GM19372 (cell line): ENCODE measurements at regions not wholly inside any gene's neighbourhood (a gene's known extent, or its start where the extent isn't known, plus 50 kb on each side); places are given as distances from the start of the nearest gene placed in this dataset.
"Not testable (repeated sequence)": the region's sequence is repeated elsewhere in the genome, so short reads cannot be mapped to it uniquely, and the experiment has no call there.

Source experiments
- ATAC-seq: cut with Tn5 transposase; IDR thresholded peaks from one replicate; pipeline ENCODE4 v1.9.1; 2021; ENCODE audit warnings: mild to moderate bottlenecking, low read depth, moderate library complexity; ENCODE audit not compliant: unreplicated experiment

DNA sequence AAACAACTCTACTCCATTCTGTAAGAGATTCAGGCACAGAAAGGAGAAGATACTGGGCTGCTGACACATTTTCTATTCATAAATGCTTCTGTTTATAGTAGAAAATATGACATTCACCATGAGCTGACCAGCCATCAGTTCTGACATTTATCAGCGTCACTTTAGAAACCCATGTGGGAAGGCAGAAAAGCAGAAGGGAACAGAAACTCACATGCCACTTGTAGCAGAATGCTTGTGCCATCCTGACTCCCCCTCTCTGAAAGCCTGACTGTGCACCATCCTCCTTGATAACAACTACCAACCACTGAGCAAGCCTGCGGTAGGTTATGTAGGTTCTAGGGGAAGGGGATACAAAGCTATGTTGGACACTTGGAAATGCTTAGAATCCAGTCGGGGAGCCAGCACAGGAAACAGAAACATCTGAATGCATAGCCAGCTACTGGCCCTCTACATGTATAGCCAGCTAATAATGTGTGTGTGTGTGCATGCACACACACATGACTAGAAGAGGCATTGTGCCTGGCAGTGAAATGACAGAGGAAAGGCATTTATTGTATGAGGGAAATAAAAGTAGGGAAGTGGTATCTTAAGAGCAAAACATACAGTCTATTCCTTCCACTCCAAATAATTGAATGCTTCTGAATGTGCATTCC is 104.3 kb downstream of the SPDYE17 start:
- ATAC-seq: not testable (repeated sequence)

DNA sequence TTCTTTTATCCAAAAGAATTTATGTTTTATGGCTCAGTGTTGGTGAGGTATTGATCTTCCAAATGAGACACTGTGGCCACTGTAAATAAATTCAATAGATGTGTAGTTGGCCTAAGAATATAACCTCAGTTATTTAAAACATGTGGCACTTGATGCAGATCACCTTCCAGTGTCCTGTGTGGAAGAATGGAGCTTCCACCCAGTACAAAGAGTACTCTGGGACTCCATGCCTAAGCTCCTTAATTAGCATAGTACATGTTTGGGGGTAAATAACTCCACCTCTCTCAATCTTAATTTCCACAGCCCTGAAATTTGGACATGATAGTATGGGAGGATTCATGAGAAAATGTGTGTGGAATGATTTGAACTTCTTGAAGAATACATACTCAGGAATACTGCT is 105.7 kb downstream of the SPDYE17 start:
- ATAC-seq: not testable (repeated sequence)

DNA sequence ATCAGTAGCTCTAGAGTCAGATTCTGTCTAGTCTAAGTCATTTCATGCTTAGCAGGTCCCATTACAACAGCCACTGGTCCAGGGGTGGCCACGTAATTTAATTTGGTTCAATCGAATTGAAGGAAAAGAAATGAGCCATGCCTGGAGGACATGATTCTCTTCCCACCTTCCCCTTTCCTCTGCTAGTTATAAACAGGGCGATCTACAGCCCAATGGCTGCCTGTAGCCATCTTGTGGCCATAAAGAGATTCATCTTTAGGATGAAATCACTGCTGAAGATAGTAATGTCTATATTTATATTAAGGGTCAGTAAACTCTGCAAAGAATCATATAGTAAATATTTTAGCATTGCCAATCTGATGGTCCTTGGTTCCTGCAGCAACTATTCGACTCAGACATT is 107.4 kb downstream of the SPDYE17 start:
- ATAC-seq: not testable (repeated sequence)

DNA sequence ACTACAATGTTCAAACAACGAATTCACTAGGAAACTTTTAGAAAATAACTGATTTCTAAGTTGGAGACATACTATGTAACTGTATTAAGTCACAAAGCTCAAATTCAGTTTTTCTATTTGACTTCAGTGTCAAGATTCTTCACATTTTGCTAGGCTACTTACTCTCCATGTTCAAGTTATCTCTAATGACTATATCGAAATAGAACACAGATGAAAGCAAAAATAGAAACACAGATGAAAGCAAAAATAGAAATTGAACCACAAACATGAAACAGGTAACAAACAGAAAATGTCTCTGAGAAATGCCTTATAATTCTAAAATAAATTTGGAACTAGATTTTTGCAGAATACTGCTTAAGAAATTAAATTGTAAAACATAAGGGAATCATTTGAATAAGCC is 113.5 kb downstream of the SPDYE17 start:
- ATAC-seq: not testable (repeated sequence)

DNA sequence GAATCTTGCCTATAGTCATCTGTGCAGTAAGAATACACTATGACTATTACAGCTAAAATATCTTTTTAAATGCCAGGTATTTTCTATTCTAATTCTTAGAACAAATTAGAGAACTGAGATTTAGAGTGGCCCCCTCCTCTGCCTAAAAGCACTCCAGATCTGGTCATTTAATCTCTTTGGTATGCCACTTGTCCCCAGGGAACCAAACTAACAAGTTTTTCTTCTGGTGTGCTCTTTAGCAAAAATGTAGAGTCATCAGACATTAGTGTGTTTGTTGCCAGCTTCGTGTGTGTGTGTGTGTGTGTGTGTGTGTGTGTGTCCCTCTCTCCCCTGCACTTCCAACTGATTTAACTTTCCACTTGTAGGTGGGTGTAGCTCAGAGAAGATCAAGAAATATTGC is 117.8 kb downstream of the SPDYE17 start:
- ATAC-seq: not testable (repeated sequence)

DNA sequence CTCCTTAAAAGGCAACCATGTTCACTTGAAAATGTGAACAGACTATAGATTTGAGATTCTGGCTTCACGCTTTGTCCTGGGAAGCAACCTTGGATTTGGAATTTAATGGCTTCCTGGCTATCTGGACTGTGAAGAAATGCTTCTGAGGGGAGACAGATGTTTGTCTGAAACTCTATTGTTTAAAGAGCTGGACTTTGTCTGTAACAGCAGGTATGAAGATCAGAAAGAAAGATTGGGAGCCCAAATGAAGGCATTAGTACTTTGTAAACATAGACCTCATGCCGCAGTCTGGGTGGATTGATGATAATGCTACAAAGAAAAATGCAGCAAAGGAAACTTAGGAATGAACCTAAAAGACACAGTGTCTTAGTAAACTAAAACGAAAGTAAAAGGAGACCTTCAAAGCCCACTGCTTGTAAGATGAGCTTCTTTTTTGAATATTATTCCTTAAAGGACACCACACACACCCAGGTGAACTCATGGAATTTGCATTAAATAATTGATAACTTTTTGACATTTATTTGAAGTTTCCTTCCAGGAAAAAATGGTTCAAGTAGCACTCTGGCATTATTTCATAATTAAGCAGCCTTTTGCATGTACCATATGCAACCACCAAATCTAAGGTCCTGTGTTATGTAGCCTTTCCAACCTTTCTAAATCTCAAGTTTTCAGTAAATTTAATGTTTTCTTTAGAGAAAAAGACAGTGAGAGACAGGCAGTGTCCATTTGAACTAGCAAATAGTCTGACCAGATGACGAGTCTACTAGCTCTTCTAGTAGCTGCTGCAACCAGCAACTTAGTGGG is 119.9 kb downstream of the SPDYE17 start:
- not testable (repeated sequence) for ATAC-seq

DNA sequence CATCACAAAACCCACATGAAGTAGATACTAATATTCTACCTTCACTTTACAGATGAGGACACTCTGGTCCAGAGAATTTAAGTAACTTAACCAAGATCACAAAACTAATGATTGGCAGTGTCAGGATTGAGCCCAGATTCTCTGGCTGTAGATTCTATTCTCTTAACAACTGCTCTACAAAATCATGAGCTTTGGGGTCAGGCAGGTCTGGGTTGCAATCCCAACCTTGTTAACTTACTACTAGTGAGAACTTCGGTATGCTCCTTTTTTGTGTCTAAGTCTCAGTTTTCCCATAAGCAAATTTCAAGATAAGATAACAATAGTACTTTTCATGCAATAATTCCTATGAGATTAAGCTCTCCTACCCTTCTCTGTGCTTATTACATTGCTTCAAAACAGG is 127.5 kb downstream of the SPDYE17 start:
- ATAC-seq: not testable (repeated sequence)

DNA sequence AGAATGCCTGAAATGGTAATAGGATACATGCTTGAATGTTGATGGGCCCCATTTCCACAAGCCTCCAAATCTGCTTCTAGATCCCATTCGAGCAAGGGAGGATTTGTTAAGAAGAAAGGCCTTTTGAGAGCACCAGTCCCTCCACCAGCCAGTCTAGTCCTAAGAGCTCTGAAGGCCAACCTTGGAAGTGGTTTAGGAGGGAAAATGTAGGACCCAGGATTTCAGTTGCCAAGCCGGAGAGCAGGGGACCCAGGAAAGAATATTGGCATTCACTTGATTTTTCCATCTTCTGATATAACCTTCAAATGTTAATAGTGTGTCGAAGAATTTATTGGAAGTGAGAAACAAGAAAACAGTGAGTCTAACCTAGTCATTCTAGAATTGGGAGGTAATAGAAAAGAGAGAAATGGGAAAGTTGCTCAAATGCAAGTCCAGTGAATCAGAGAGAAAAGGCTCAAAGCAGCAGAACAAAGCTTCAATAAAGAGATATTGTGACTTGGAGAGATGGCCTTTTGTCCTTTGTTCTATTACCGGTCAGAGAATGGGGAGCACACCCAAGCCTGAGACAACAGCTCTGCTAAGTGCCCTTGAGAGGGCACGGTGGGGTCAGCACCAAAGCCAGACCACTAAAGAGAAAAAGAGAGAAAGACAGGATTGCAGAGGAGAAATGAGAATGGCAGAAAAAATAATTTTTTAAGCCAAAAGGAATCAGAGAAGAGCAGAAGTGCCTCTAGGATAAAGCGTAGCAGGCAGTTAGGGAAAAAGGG is 130.0 kb downstream of the SPDYE17 start:
- not testable (repeated sequence) for ATAC-seq

DNA sequence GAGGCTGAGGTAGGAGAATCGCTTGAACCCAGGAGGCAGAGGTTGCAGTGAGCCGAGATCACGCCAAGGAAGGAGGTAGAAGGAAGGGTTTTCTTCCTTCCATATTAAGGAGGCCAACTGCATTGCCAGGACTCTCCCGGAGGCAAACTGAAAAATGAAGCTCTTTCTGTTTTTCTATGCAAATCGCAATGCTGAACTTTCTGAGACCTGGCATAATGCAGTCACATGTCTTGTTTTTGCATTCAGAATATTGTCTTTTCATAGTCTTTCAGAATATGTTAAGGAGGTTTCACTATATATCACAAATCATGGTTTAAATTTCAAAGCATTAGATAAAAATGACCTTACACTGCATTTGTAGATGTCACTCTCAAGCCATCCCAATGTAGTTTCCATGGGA is 133.4 kb downstream of the SPDYE17 start:
- ATAC-seq: not testable (repeated sequence)

DNA sequence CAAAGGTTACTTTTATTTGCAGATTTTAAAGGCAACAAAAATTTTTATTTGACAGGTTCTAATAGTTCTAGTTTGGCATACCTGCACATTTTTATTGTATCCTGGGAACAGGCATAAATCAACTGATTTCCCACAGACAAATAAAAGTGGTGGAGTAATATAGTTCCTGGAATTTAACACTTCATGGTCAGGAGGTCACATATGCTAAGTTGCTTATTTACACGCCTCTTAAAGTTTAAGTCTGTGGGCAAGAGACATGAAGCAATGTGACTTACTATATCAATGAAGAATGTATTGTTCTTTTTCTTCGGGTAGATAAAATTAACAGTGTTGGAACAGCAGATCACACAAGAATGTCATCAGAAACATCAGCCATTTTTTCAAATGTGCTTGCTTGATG is 135.2 kb downstream of the SPDYE17 start:
- ATAC-seq: not testable (repeated sequence)

DNA sequence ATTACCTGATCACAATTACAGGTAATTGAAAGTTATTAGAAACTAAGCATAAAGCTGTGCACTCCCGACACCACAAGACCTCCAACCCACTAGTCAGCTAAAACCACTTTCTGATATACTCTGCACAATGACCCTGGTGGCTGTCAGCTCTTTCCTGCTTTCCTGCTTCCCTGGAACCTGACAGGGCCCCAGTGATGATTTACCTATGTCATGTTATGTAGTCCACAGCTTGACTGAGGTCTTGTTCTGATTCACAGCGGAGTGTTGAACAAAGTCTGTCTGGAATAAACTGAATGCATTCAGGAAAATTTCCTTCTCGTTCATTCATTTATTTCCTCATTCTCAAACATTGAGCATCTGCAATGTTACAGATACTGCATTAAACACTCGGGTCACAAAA is 136.5 kb downstream of the SPDYE17 start:
- ATAC-seq: not testable (repeated sequence)

DNA sequence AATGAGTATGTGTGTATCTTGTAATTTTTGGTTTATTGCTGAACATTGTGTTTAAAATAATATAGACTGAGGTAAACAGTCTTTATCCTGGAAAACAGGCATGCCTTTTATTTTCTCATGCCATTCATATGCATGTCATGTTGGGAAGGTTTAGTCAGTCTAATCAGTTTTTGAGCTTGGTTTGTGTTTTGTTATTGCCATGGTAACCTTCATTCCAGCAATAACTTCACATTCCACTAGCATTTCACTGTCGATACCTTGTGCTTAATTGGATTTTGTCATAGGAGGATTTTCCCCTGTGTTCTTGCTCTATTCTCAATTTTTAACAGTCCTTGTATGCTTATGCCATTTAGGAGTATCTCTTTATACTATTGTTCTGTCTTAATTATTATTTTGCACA is 140.4 kb downstream of the SPDYE17 start:
- ATAC-seq: not testable (repeated sequence)

DNA sequence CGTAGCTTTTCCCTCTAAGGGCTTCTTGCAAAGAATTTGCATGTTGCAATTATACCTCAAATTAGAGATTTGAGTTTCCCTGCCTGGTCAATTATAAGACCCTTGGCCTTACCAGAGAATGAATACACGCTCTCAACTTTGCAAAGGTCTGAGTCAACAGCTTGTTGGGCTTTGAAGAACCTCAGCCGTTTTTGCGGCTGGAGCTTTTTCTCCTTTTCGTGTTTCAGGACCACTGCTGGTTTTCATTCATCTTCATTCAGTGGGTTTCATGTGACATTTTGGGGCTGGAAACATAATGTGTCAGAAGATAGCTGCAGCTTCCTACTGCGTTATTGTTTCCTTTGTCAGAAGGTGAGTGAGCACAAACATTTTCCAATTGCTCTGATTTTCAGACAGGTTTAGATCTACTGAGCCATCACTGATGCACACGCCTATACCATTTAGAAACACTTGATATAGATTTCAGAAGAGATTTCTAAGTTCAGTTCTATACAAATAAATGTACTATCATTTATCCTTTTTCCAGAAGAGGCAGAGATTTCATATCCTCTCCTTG is 152.3 kb downstream of the SPDYE17 start:
- not testable (repeated sequence) for ATAC-seq

DNA sequence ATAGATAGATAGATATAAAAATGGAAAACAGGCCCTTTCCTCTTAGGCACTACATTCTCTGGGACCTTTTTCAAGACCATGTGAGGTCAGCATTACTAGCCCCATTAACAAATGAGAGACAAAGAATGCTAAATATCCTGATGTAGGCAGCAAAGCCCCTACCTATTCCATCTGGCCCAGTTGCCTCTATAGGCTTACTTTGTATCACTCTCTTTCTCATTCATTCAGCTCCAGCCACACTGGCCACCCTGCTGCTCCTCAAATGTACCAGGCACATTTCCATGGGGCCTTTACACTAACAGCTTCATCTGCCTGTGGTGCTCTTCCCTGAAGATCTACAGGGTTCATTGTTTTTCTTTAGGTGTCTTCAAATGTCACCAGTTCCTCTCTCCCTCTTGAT is 156.4 kb downstream of the SPDYE17 start:
- not testable (repeated sequence) for ATAC-seq

DNA sequence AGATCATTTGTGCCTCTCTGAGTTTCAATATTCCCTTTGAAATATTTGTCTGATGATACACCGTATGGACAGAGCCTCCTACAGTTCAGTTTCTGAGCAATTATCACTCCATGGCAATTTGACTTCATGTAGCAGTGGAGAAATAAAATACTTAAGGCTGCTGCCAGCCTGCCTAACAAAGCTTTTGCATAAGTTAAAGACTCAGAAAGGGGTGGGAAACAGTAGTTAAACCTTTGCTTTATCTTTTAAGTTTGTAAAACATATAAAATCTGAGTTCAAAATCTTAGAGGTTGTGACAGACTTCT is 161.7 kb downstream of the SPDYE17 start:
- not testable (repeated sequence) for ATAC-seq

DNA sequence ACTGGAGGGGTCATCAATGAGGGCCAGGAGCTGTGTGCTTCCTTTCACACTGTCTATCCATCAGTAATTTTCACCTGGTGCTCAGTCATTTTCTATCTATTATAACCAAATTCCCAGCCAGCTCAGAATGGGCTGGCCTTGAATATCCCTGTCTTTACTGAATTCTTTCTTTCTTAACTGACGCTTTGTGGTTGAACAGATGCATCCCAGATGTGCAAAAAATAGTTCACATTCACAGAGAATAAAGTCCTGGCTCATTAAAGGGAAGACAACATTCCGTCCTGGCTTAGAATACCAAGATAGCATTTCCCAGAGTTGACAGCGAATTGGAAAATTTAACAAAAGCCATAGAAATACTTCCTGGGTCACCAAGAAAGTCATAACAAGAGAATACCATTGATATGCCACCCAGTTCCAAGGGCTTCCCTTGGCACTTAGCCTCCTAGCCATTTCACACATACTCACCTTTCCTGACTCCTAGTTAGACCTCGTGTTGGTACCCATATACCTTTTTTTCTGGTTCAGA is 164.7 kb downstream of the SPDYE17 start:
- ATAC-seq: not testable (repeated sequence)

DNA sequence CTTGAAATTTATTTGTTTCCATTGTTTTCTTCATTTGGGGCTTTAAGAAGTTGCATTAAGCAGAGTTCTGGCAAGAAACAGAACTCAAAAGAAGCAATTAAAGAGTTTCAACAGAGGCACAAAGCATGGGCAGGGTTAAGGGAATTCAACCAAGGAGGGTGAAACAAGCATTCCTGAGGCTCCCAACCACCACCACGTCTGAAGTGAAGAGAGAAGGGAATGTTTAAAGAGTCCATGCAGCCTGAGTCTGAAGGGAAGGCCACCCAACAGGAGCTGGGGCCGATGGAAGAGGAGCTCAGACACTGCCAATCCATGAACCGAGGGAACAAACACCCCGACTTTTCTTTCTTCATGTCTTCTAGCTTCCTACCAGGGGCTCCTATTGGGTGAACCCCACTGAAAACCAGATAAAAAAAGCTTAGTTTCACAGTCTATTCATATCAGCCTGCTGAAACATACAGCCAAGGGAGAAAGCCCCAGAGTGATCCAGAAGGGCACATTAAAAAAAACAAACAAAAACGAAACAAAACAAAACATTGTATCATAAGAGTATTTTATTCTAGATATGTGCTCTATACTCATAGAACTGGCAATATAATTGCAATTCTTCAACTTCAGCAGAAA is 168.9 kb downstream of the SPDYE17 start:
- ATAC-seq: not testable (repeated sequence)

DNA sequence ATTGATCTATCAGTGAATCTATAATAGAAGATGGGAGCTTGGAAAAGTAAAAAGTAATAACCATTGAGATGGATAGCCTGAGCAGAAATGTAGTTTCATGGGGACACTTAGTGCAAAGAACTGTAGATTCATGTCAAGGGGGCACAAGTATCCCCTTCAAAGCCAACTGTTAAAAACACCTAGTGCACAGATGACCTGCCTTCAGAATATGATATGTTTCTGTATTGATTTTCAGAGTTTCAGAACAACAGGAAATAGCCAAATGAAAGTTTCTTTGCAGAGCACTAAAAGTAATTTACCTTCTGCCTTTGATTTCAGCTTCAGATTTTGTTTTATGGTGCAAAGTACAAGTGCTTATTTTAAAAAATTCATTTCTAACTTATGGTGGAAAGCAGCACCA is 169.9 kb downstream of the SPDYE17 start:
- ATAC-seq: not testable (repeated sequence)

DNA sequence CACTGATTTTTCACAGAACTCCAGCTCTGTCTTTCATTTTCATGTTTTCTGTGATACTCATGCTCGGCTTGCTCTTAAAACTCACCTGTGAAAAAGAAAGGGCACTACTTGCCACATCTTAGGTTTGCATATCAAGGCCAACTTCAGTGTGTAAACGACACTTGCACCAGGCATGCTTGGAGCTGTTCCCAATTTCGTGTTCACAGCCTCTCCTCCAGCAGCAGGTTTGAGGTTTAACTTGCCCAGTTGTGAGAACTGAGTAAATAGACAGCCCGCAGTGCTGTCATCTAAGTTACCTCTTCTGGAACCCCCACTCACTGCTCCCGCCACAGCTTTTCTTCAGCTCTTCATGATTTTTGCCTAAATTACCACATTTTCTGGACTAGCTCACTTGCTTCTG is 172.2 kb downstream of the SPDYE17 start:
- ATAC-seq: not testable (repeated sequence)

DNA sequence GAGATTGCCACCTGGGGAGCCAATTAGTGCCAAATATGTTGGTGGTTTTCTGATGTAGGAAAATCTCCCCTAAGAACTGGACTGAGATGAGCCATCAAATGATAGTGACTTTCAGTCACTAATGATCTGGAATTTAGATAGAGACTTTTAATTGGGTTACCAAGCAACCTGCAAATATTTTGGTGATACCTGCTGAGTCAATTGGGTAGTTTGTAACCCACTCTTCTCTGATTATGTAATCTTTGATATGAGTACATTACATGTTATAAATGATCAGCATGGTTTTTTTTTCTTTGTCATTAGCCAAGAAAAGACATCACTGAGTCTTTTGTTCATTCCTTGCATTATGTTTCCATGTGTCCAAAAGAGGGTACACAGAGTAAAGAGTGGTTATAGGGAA is 177.5 kb downstream of the SPDYE17 start:
- ATAC-seq: not testable (repeated sequence)
